T-cell (primary cell): ENCODE measurements at regions not wholly inside any gene's neighbourhood (a gene's known extent, or its start where the extent isn't known, plus 50 kb on each side); places are given as distances from the start of the nearest gene placed in this dataset.

Experiments used
- ATAC-seq, 4 experiments: fragments of 200-7000 bp in 3 of 4; fragments of 150-1000 bp in 1 of 4; cut with Tn5 transposase; replicated peaks in 1 of 4; 1 replicate in 3 of 4; 2 replicates in 1 of 4; pipeline ENCODE4 v1.10.0; 2021; ENCODE audit warnings: moderate library complexity in 3 of 4, mild to moderate bottlenecking in 2 of 4, moderate number of reproducible peaks in 1 of 4
- CTCF ChIA-PET, 2 donors: fragments of 300-600 bp; sonication (Branson Sonifier 250); formaldehyde crosslinking; loops; one replicate each; lab custom pipeline; 2022; ENCODE audit warnings: antibody characterized with exemption in 2 of 2; lab: Charles Lee
- POLR2A ChIA-PET, 2 donors: fragments of 300-600 bp; sonication (Branson Sonifier 250); formaldehyde crosslinking; loops; one replicate each; lab custom pipeline; 2022; ENCODE audit warnings: antibody characterized with exemption in 2 of 2; lab: Charles Lee
- DNase-seq, 35 experiments: peaks; one replicate each; pipeline versions ENCODE4 v3.0.0 to v3.0.0-alpha.2; 2013 to 2023
- H3K27ac ChIP-seq: one replicate; pipeline ENCODE4 v1.5.1; 2013; ENCODE audit warnings: low read length
- H3K27me3 ChIP-seq, 2 experiments: replicated peaks in 1 of 2; 1 replicate in 1 of 2; 2 replicates in 1 of 2; pipeline versions ENCODE4 v1.6.1 to v1.7.0; 2013; ENCODE audit warnings: low read length in 1 of 2, mixed read lengths in 1 of 2; ENCODE audit not compliant: control insufficient read depth in 2 of 2, insufficient read depth in 2 of 2; ENCODE audit errors: extremely low read depth in 1 of 2
- H3K36me3 ChIP-seq, 2 donors: 1 replicate in 1 of 2; 2 replicates in 1 of 2; pipeline versions ENCODE4 v1.6.1 to v1.7.0; 2013; ENCODE audit warnings: low read length in 1 of 2; ENCODE audit not compliant: control insufficient read depth in 2 of 2, insufficient read depth in 1 of 2; ENCODE audit errors: extremely low read depth in 1 of 2
- H3K4me1 ChIP-seq, 2 experiments: 1 replicate in 1 of 2; 2 replicates in 1 of 2; pipeline versions ENCODE4 v1.6.1 to v1.7.0; 2013; ENCODE audit warnings: low read length in 2 of 2, mixed read lengths in 1 of 2; ENCODE audit not compliant: insufficient read depth in 2 of 2, control insufficient read depth in 1 of 2; ENCODE audit errors: extremely low read depth in 1 of 2
- H3K4me3 ChIP-seq, 2 donors: 1 replicate in 1 of 2; 2 replicates in 1 of 2; pipeline versions ENCODE4 v1.5.1 to v1.7.0; 2013; ENCODE audit warnings: mild to moderate bottlenecking in 2 of 2, low read length in 1 of 2, moderate library complexity in 1 of 2; ENCODE audit not compliant: control insufficient read depth in 1 of 2; ENCODE audit errors: extremely low read depth in 1 of 2
- H3K9me3 ChIP-seq: 2 replicates; pipeline ENCODE4 v1.7.0; 2013
- H3K27ac Mint-ChIP-seq, 2 donors: one replicate each; pipeline ENCODE4 v1.8.0; 2020 to 2021; ENCODE audit warnings: mild to moderate bottlenecking in 2 of 2, mixed read lengths in 2 of 2
- H3K27me3 Mint-ChIP-seq, 2 donors: one replicate each; pipeline ENCODE4 v1.8.0; 2021 to 2022; ENCODE audit warnings: mixed read lengths in 2 of 2
- H3K36me3 Mint-ChIP-seq: one replicate; pipeline ENCODE4 v1.8.0; 2021; ENCODE audit warnings: mixed read lengths
- H3K4me1 Mint-ChIP-seq, 3 donors: one replicate each; pipeline ENCODE4 v1.8.0; 2020 to 2022; ENCODE audit warnings: mixed read lengths in 3 of 3, mild to moderate bottlenecking in 1 of 3
- H3K4me3 Mint-ChIP-seq, 3 donors: one replicate each; pipeline ENCODE4 v1.8.0; 2020 to 2022; ENCODE audit warnings: mild to moderate bottlenecking in 3 of 3, mixed read lengths in 3 of 3, moderate library complexity in 3 of 3
- H3K9me3 Mint-ChIP-seq, 3 donors: one replicate each; pipeline ENCODE4 v1.8.0; 2020 to 2022; ENCODE audit warnings: mixed read lengths in 3 of 3
- WGBS: methylation state at CpG from one replicate; pipeline ENCODE4 v1.1.5; 2013; ENCODE audit warnings: missing lambda C conversion rate; ENCODE audit not compliant: insufficient coverage; 5-methylcytosine and 5-hydroxymethylcytosine counted together

GRCh38 chr10:23556727-23557440, 118.0 kb downstream of the OTUD1 start:
- Histone ChIP-seq H3K9me3 (no peaks in the 10 kb centered on the region), H3K4me3 (no peak overlapping the region), H3K27ac (no peak overlapping the region), H3K27me3 (peaks cover 0 to 2% of the 10 kb centered on the region in 2 experiments), H3K36me3 (no peaks in the 10 kb centered on the region), H3K4me1 (no peaks in the 10 kb centered on the region)
- CTCF ChIA-PET: no interaction called here
- ATAC-seq: no peak
- no peaks in the 10 kb centered on the region for H3K36me3 Mint-ChIP-seq
- H3K4me1 Mint-ChIP-seq: peaks cover 0 to 30% (median 0%) of the 10 kb centered on the region in 3 donors
- no peak overlapping the region for H3K4me3 Mint-ChIP-seq
- H3K27ac Mint-ChIP-seq: no peak overlapping the region
- 20% methylated on average over 1 of the region's 5 CpGs for WGBS
- peaks cover 0 to 2% of the 10 kb centered on the region in 2 donors for H3K27me3 Mint-ChIP-seq
- POLR2A ChIA-PET: no interaction called here
- no peaks in the 10 kb centered on the region for H3K9me3 Mint-ChIP-seq
- no peak for DNase-seq

GRCh38 chr10:23557777-23558176, 118.9 kb downstream of the OTUD1 start:
- POLR2A ChIA-PET: no interaction called here
- ATAC-seq (peak in 1 of 4 experiments; percentile 38), DNase-seq (no peak)
- peak overlapping the region in 1 of 3 donors; percentile 33 for H3K4me3 Mint-ChIP-seq
- CTCF ChIA-PET: no interaction called here
- H3K27ac ChIP-seq: no peak overlapping the region
- H3K9me3 Mint-ChIP-seq: peaks cover 0 to 7% (median 7%) of the 10 kb centered on the region in 3 donors
- no CpG with 5 or more reads among the region's 4 CpGs for WGBS
- no peaks in the 10 kb centered on the region for H3K4me1 ChIP-seq
- peaks cover 0 to 2% of the 10 kb centered on the region in 2 experiments for H3K27me3 ChIP-seq
- H3K9me3 ChIP-seq: no peaks in the 10 kb centered on the region
- H3K36me3 Mint-ChIP-seq: no peaks in the 10 kb centered on the region
- no peaks in the 10 kb centered on the region for H3K36me3 ChIP-seq
- peaks cover 0 to 2% of the 10 kb centered on the region in 2 donors for H3K27me3 Mint-ChIP-seq
- peaks cover 0 to 30% (median 0%) of the 10 kb centered on the region in 3 donors for H3K4me1 Mint-ChIP-seq
- H3K27ac Mint-ChIP-seq: no peak overlapping the region
- no peak overlapping the region for H3K4me3 ChIP-seq

DNA sequence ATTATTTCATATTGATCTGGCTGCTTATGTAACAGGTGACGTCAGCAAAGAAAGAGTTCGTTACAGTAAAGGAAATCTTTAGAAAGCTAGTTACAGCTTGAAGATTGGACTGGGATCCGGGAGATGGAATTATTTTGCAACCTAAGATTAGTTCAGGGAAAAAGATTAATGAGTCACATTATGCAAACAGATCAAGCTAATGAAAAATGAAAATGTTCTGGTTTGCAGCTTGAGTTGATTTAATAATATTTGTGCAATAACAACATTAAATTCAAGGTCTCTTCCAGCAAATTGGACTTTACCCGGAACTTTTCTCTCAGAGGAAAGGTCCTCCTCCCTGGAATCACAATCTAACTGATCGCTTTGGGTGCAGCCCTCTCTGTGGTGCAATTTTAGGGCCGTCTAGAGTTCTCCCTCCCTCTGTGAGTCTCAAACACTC, 119.5 kb downstream of the OTUD1 start:
- ChIA-PET POLR2A (no interaction called here), CTCF (no interaction called here)

DNA sequence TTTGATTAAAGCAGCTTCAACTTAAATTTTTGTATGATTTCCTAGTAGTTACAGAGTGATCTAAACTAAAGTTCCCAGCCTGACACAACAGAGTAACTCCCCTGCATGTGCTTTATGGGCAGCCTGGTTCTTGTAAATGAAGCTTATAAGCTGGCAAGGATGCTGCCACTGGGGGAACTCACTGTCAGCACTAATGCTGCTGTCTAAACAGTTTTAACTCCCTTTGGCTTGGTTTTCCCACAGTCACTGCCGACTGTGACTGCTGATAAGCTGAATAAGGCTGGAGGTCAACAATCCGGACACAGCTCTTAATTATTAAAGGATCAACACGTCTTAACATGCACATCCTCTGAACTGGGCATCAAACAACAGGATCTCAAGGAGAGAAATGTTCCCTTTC, 130.1 kb downstream of the OTUD1 start:
- H3K4me3 ChIP-seq: no peak overlapping the region
- H3K27ac ChIP-seq: no peak overlapping the region
- H3K9me3 Mint-ChIP-seq: peaks cover 13 to 25% (median 14%) of the 10 kb centered on the region in 3 donors
- ChIA-PET POLR2A (no interaction called here), CTCF (interaction anchor here in 1 of 2 donors (0.6 kb wide), 1 partner anchor 91 kb away, joined by 3 read pairs; no protein-coding TSS in a partner anchor)
- H3K4me1 ChIP-seq: peaks cover 0 to 3% of the 10 kb centered on the region in 2 experiments
- no peak overlapping the region for H3K27ac Mint-ChIP-seq
- H3K4me3 Mint-ChIP-seq: no peak overlapping the region
- H3K9me3 ChIP-seq: peaks cover 3% of the 10 kb centered on the region
- H3K27me3 ChIP-seq: no peaks in the 10 kb centered on the region
- peaks cover 3 to 6% of the 10 kb centered on the region in 2 donors for H3K27me3 Mint-ChIP-seq
- ATAC-seq: no peak
- DNase-seq: no peak
- WGBS: 80% methylated on average over 2 of the region's 3 CpGs
- no peaks in the 10 kb centered on the region for H3K36me3 ChIP-seq
- H3K4me1 Mint-ChIP-seq: no peaks in the 10 kb centered on the region
- no peaks in the 10 kb centered on the region for H3K36me3 Mint-ChIP-seq

More for the DNA sequence above, 119.5 kb downstream of the OTUD1 start:
- Histone ChIP-seq H3K27me3 (peaks cover 0 to 2% of the 10 kb centered on the region in 2 experiments), H3K9me3 (no peaks in the 10 kb centered on the region), H3K4me1 (no peaks in the 10 kb centered on the region), H3K36me3 (no peaks in the 10 kb centered on the region), H3K4me3 (no peak overlapping the region), H3K27ac (no peak overlapping the region)
- peaks cover 0 to 30% (median 0%) of the 10 kb centered on the region in 3 donors for H3K4me1 Mint-ChIP-seq
- no peak for DNase-seq
- no peaks in the 10 kb centered on the region for H3K36me3 Mint-ChIP-seq
- 75% methylated on average over 3 of the region's 6 CpGs for WGBS
- ATAC-seq: no peak
- peak overlapping the region in 1 of 3 donors; percentile 33 for H3K4me3 Mint-ChIP-seq
- H3K27ac Mint-ChIP-seq: no peak overlapping the region
- H3K9me3 Mint-ChIP-seq: peaks cover 0 to 7% (median 7%) of the 10 kb centered on the region in 3 donors
- peaks cover 0 to 2% of the 10 kb centered on the region in 2 donors for H3K27me3 Mint-ChIP-seq

- DNase-seq: no peak
- Histone ChIP-seq H3K9me3 (peaks cover 3% of the 10 kb centered on the region), H3K4me3 (no peak overlapping the region), H3K27ac (no peak overlapping the region), H3K4me1 (peaks cover 0 to 3% of the 10 kb centered on the region in 2 experiments), H3K27me3 (no peaks in the 10 kb centered on the region), H3K36me3 (no peaks in the 10 kb centered on the region)
- Mint-ChIP-seq H3K4me3 (no peak overlapping the region), H3K27me3 (peaks cover 3 to 5% of the 10 kb centered on the region in 2 donors), H3K4me1 (no peaks in the 10 kb centered on the region), H3K36me3 (no peaks in the 10 kb centered on the region), H3K27ac (no peak overlapping the region), H3K9me3 (peaks cover 13 to 16% (median 14%) of the 10 kb centered on the region in 3 donors)
- no peak for ATAC-seq
- CTCF ChIA-PET: no interaction called here
- POLR2A ChIA-PET: no interaction called here
Observed at GRCh38 chr10:23571884-23572283, 133.0 kb downstream of the OTUD1 start.

GRCh38 chr10:23581906-23582450, 143.1 kb downstream of the OTUD1 start:
- Histone ChIP-seq H3K4me1 (no peaks in the 10 kb centered on the region), H3K9me3 (no peaks in the 10 kb centered on the region), H3K4me3 (no peak overlapping the region), H3K27ac (no peak overlapping the region), H3K36me3 (no peaks in the 10 kb centered on the region), H3K27me3 (no peaks in the 10 kb centered on the region)
- Mint-ChIP-seq H3K9me3 (no peaks in the 10 kb centered on the region), H3K27ac (no peak overlapping the region), H3K27me3 (peaks cover 0 to 1% of the 10 kb centered on the region in 2 donors), H3K36me3 (no peaks in the 10 kb centered on the region), H3K4me1 (no peaks in the 10 kb centered on the region), H3K4me3 (no peak overlapping the region)
- DNase-seq: no peak
- ATAC-seq: no peak
- WGBS: 44% methylated on average over 1 of the region's 2 CpGs
- CTCF ChIA-PET: no interaction called here
- POLR2A ChIA-PET: interaction anchor here in 1 of 2 donors (0.7 kb wide), 1 partner anchor 18 kb away, joined by 3 read pairs; no protein-coding TSS in a partner anchor
